ENCODE measurements at regions not wholly inside any gene's neighbourhood (a gene's known extent, or its start where the extent isn't known, plus 50 kb on each side); places are given as distances from the start of the nearest gene placed in this dataset.

GRCh38 chr2:144194326-144195071 is 325.4 kb downstream of the ZEB2 start:
- TF ChIP-seq CTCF (tag by site-specific recombination; IDR thresholded peaks at IDR 0.05) = no peak
- no peak for TF ChIP-seq ZNF624 (tag by site-specific recombination; IDR thresholded peaks at IDR 0.05)
- TF ChIP-seq ZBTB21 (tag by site-specific recombination; IDR thresholded peaks at IDR 0.05) = no peak
- TF ChIP-seq ATF2 (tag by site-specific recombination; IDR thresholded peaks at IDR 0.05; ENCODE audit: low read depth) = no peak
- TF ChIP-seq REPIN1 (tag by site-specific recombination; IDR thresholded peaks at IDR 0.05; ENCODE audit: low read depth) = no peak
- no peak for TF ChIP-seq TRIM28 (IDR thresholded peaks at IDR 0.05; ENCODE audit: borderline replicate concordance, low read length)
- TF ChIP-seq ZNF174 (tag by site-specific recombination; IDR thresholded peaks at IDR 0.05) = no peak
- no peak for TF ChIP-seq ZNF707 (tag by site-specific recombination; IDR thresholded peaks at IDR 0.05)
- TF ChIP-seq KLF10 (tag by site-specific recombination; IDR thresholded peaks at IDR 0.05) = no peak
